ENCODE measurements at regions not wholly inside any gene's neighbourhood (a gene's known extent, or its start where the extent isn't known, plus 50 kb on each side); places are given as distances from the start of the nearest gene placed in this dataset.

GRCh38 chr2:57843158-57843557, 203.4 kb upstream of the VRK2 start:
- DNase-seq (no peak), ATAC-seq (no peak)
- no peak for TF ChIP-seq CTCF (IDR thresholded peaks at IDR 0.05)
- intact Hi-C loops (cut with micrococcal nuclease): no loop called here
- Mint-ChIP-seq H3K27ac (no peak overlapping the region), H3K4me1 (ENCODE audit: low read depth) (no peaks in the 10 kb centered on the region), H3K27me3 (no peaks in the 10 kb centered on the region), H3K36me3 (ENCODE audit: low read depth) (no peaks in the 10 kb centered on the region), H3K9me3 (no peaks in the 10 kb centered on the region), H3K4me3 (no peak overlapping the region)
- CTCF ChIA-PET: no interaction called here
- POLR2A ChIA-PET: no interaction called here

DNA sequence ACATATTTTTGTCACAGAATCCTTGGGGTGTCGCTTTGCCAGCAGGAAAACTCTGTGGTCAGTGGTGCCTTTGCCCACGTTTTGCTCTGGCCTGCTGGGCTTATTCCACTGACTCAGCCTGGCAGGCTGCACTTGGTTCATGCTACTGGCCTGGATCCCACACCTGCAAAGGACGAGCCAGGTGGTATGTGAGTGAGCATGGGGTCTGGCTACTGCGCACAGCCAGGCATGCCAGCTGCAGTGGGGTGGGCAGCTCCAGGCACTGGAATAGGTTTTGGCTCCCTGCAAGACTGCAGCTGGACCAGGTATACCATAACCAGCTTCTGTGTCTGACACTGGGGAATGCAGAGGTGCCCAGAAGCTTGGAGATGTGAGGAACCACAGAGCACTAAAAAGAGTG, 197.9 kb upstream of the VRK2 start:
- ChIA-PET POLR2A (interaction anchor here (0.6 kb wide), 1 partner anchor 197 kb away, joined by 4 read pairs; no protein-coding TSS in a partner anchor), CTCF (no interaction called here)
- intact Hi-C loops (cut with micrococcal nuclease): no loop called here
- Mint-ChIP-seq H3K27me3 (no peaks in the 10 kb centered on the region), H3K36me3 (ENCODE audit: low read depth) (no peaks in the 10 kb centered on the region), H3K27ac (no peak overlapping the region), H3K9me3 (no peaks in the 10 kb centered on the region), H3K4me1 (ENCODE audit: low read depth) (no peaks in the 10 kb centered on the region), H3K4me3 (no peak overlapping the region)
- TF ChIP-seq CTCF (IDR thresholded peaks at IDR 0.05): no peak
- ATAC-seq (no peak), DNase-seq (no peak)

DNA sequence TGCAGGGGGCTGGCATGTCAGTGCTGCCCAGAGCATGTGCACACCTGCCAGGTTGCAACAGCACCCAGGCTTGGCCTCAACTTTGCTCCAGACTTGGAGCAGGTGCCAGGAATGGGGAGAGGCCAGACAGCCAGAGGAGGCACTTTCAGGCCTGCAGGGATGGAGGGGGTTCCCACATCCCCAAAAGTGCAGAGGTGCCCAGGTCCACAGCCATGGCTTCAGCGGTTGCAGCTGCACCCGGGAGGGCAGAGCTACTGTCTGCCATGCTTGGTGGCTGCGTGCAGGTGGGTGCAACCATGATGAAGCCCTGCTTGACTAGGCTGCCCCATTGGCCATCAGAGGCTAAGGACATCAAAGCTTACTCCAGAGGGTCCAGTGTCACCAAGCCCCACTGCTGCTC, 196.8 kb upstream of the VRK2 start:
- H3K4me1 Mint-ChIP-seq (ENCODE audit: low read depth): no peaks in the 10 kb centered on the region
- H3K9me3 Mint-ChIP-seq: no peaks in the 10 kb centered on the region
- TF ChIP-seq CTCF (IDR thresholded peaks at IDR 0.05): no peak
- intact Hi-C loops (cut with micrococcal nuclease): no loop called here
- no peaks in the 10 kb centered on the region for H3K27me3 Mint-ChIP-seq
- ATAC-seq (no peak), DNase-seq (no peak)
- H3K4me3 Mint-ChIP-seq: no peak overlapping the region
- POLR2A ChIA-PET: no interaction called here
- CTCF ChIA-PET: interaction anchor here (1.1 kb wide), 1 partner anchor 38 kb away, joined by 3 read pairs; no protein-coding TSS in a partner anchor
- no peak overlapping the region for H3K27ac Mint-ChIP-seq
- no peaks in the 10 kb centered on the region for H3K36me3 Mint-ChIP-seq (ENCODE audit: low read depth)

DNA sequence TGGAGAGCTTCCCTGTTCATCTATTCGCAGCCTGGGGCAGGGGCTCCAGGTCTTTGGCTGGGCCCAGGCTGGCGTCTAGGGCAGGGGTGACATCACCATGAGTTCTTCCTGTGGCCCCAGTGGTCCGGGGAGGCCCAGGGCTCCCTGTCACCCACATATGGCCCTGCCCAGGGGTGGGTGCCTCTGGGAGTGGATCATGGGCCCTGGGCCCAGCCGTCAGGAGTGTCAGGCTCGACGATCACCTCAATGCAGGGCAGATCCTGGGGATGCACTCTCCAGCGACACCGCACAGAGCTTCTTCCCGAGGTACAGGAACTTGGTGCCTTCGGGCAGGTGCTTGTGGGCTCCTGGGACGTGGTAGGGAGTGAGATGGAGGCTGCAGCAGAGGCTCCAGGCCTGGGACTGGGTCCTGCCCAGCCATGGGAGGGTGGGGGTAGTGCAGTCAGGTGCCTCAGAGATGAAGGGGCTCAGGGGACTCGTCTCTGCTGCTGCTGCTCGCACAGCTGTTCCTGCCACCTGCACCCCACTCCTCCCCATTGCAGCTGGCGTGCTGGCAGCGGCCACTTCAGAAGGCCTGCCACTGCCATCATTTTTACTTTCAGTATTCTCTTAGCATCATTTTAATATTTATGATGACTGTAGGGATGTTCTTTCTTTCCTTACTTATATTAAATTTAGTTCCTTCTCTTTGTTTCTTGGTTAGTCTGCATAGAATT, 196.0 kb upstream of the VRK2 start:
- intact Hi-C loops (cut with micrococcal nuclease): no loop called here
- H3K27ac Mint-ChIP-seq: no peak overlapping the region
- H3K4me1 Mint-ChIP-seq (ENCODE audit: low read depth): no peaks in the 10 kb centered on the region
- no peaks in the 10 kb centered on the region for H3K27me3 Mint-ChIP-seq
- no peak for TF ChIP-seq CTCF (IDR thresholded peaks at IDR 0.05)
- no peak overlapping the region for H3K4me3 Mint-ChIP-seq
- no peaks in the 10 kb centered on the region for H3K36me3 Mint-ChIP-seq (ENCODE audit: low read depth)
- no peak for DNase-seq
- no peaks in the 10 kb centered on the region for H3K9me3 Mint-ChIP-seq
- no peak for ATAC-seq
- CTCF ChIA-PET: interaction anchor here (1.1 kb wide), 1 partner anchor 39 kb away, joined by 3 read pairs; no protein-coding TSS in a partner anchor
- POLR2A ChIA-PET: no interaction called here

DNA sequence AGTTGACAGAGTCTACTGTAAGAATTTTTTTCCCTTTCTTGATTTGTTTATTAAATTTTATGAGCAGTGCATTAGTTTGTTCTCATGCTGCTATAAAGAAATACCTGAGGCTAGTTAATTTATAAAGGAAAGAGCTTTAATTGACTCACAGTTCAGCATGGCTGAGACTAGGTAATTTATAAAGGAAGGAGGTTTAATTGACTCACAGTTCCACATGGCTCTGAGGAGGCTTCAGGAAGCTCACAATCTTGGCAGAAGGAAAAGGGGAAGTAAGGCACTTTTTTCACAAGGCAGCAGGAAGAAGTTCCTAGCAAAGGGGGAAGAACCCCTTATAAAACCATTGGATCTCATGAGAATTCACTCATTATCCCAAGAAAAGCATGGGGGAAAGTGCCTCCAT, 191.4 kb upstream of the VRK2 start:
- Mint-ChIP-seq H3K27me3 (peaks cover 5% of the 10 kb centered on the region), H3K9me3 (no peaks in the 10 kb centered on the region), H3K4me1 (ENCODE audit: low read depth) (no peaks in the 10 kb centered on the region), H3K4me3 (no peak overlapping the region), H3K36me3 (ENCODE audit: low read depth) (no peaks in the 10 kb centered on the region), H3K27ac (no peak overlapping the region)
- intact Hi-C loops (cut with micrococcal nuclease): no loop called here
- ChIA-PET POLR2A (no interaction called here), CTCF (no interaction called here)
- DNase-seq: no peak
- TF ChIP-seq CTCF (IDR thresholded peaks at IDR 0.05): no peak
- no peak for ATAC-seq

Data from activated CD8-positive, alpha-beta T cell treated with anti-CD3 and anti-CD28 coated beads for 36 hours (primary cell).